Keratinocyte (primary cell): ENCODE measurements at regions not wholly inside any gene's neighbourhood (a gene's known extent, or its start where the extent isn't known, plus 50 kb on each side); places are given as distances from the start of the nearest gene placed in this dataset.

Experiments used
- DNase-seq: peaks from one replicate; pipeline ENCODE4 v3.0.0-alpha.2; 2011; ENCODE audit warnings: low read depth, missing footprints, low spot score
- FAIRE-seq: peaks from 2 replicates; lab custom pipeline; 2011; peaks lifted over from hg19 to GRCh38; lab: Jason Lieb, UNC
- H2AFZ ChIP-seq: 2 replicates; pipeline ENCODE4 v1.6.0; 2012; ENCODE audit warnings: low read length, control low read depth, inconsistent platforms; ENCODE audit not compliant: control insufficient read depth
- H3K27ac ChIP-seq: 2 replicates; pipeline ENCODE4 v1.5.1; 2011; ENCODE audit warnings: low read length; ENCODE audit not compliant: control insufficient read depth, insufficient read depth
- H3K27me3 ChIP-seq: 3 replicates; pipeline ENCODE4 v1.6.0; 2011; ENCODE audit warnings: low read length; ENCODE audit not compliant: control insufficient read depth, insufficient read depth; ENCODE audit errors: extremely low read depth
- H3K36me3 ChIP-seq, 2 experiments: 2 replicates in 1 of 2; 3 replicates in 1 of 2; pipeline ENCODE4 v1.5.1; 2011; ENCODE audit warnings: low read length in 2 of 2, mild to moderate bottlenecking in 1 of 2; ENCODE audit not compliant: control insufficient read depth in 2 of 2, insufficient read depth in 2 of 2; ENCODE audit errors: extremely low read depth in 1 of 2
- H3K4me1 ChIP-seq: 3 replicates; pipeline ENCODE4 v1.5.1; 2011; ENCODE audit warnings: low read length; ENCODE audit not compliant: control insufficient read depth, insufficient read depth; ENCODE audit errors: extremely low read depth
- H3K4me2 ChIP-seq: 3 replicates; pipeline ENCODE4 v1.6.0; 2011; ENCODE audit warnings: low read depth, low read length; ENCODE audit not compliant: control insufficient read depth, insufficient read depth; ENCODE audit errors: extremely low read depth
- H3K4me3 ChIP-seq, 3 experiments: fragments of 200-600 bp in 1 of 3; sonication (generic) in 1 of 3; 2 replicates in 2 of 3; 3 replicates in 1 of 3; pipeline ENCODE4 v1.5.1; 2011 to 2016; ENCODE audit warnings: low read length in 3 of 3, mild to moderate bottlenecking in 3 of 3, control low read depth in 2 of 3, inconsistent platforms in 1 of 3, low read depth in 1 of 3, mixed read lengths in 1 of 3, mixed run types in 1 of 3, moderate library complexity in 1 of 3; ENCODE audit not compliant: control insufficient read depth in 2 of 3, insufficient read depth in 2 of 3; ENCODE audit errors: extremely low read depth in 1 of 3
- H3K79me2 ChIP-seq: 2 replicates; pipeline ENCODE4 v1.6.0; 2012; ENCODE audit warnings: low read length; ENCODE audit not compliant: control insufficient read depth, insufficient read depth
- H3K9ac ChIP-seq: 3 replicates; pipeline ENCODE4 v1.6.0; 2011; ENCODE audit warnings: low read length; ENCODE audit not compliant: control insufficient read depth, insufficient read depth; ENCODE audit errors: extremely low read depth
- H3K9me1 ChIP-seq: 3 replicates; pipeline ENCODE4 v1.6.0; 2011; ENCODE audit warnings: low read length; ENCODE audit not compliant: control insufficient read depth, insufficient read depth; ENCODE audit errors: extremely low read depth
- H3K9me3 ChIP-seq: 2 replicates; pipeline ENCODE4 v1.5.1; 2012; ENCODE audit warnings: low read depth, low read length; ENCODE audit not compliant: control insufficient read depth
- H4K20me1 ChIP-seq: 3 replicates; pipeline ENCODE4 v1.6.0; 2011; ENCODE audit warnings: low read length; ENCODE audit not compliant: control insufficient read depth, insufficient read depth; ENCODE audit errors: extremely low read depth
- CTCF ChIP-seq, 3 experiments: IDR thresholded peaks in 1 of 3; conservative IDR thresholded peaks in 1 of 3; optimal IDR thresholded peaks in 1 of 3; 2 replicates in 2 of 3; 3 replicates in 1 of 3; pipeline versions ENCODE3 to v1.5.1; 2011; ENCODE audit warnings: low read length in 3 of 3, mild to moderate bottlenecking in 3 of 3, moderate library complexity in 2 of 3, control low read depth in 1 of 3, inconsistent platforms in 1 of 3; ENCODE audit not compliant: insufficient read depth in 2 of 3; ENCODE audit errors: extremely low read depth in 1 of 3
- EZH2 ChIP-seq: IDR thresholded peaks from one replicate; pipeline ENCODE4 v1.6.1; 2012; ENCODE audit warnings: inconsistent platforms, mild to moderate bottlenecking, low read length, moderate library complexity
- dilution Hi-C: fragments of 300-500 bp; cut with MboI; formaldehyde crosslinking; loops from one replicate; pipeline ENCODE4 v1.7.0; 2020; ENCODE audit warnings: low sequenced_read_pairs; ENCODE audit not compliant: extremely low pct_ligation_motif_present

- dilution Hi-C loops = no loop called here
- no peak overlapping the region for H2AFZ ChIP-seq
- no peak for FAIRE-seq
- no peaks in the 10 kb centered on the region for H3K36me3 ChIP-seq
- DNase-seq = no peak
- no peak overlapping the region for H3K27ac ChIP-seq
- H3K4me3 ChIP-seq = no peak overlapping the region
- no peaks in the 10 kb centered on the region for H3K27me3 ChIP-seq
- H3K9me1 ChIP-seq = no peaks in the 10 kb centered on the region
- TF ChIP-seq EZH2 = no peak
- no peak for TF ChIP-seq CTCF (optimal IDR thresholded peaks at IDR 0.05 in 1 of 3, IDR thresholded peaks at IDR 0.05 in 1 of 3, conservative IDR thresholded peaks at IDR 0.05 in 1 of 3; ENCODE audit: extremely low read depth in 1 of 3, insufficient read depth in 2 of 3, low read length in 3 of 3)
- no peaks in the 10 kb centered on the region for H4K20me1 ChIP-seq
- H3K9me3 ChIP-seq = peaks cover 5% of the 10 kb centered on the region
- H3K4me1 ChIP-seq = no peaks in the 10 kb centered on the region
- H3K9ac ChIP-seq = no peak overlapping the region
- no peak overlapping the region for H3K4me2 ChIP-seq
- H3K79me2 ChIP-seq = no peaks in the 10 kb centered on the region
Measured at GRCh38 chr19:30150626-30151025, 208.6 kb downstream of the URI1 start.

- no peak for TF ChIP-seq CTCF (optimal IDR thresholded peaks at IDR 0.05 in 1 of 3, IDR thresholded peaks at IDR 0.05 in 1 of 3, conservative IDR thresholded peaks at IDR 0.05 in 1 of 3; ENCODE audit: extremely low read depth in 1 of 3, insufficient read depth in 2 of 3, low read length in 3 of 3)
- no peak for TF ChIP-seq EZH2
- no peaks in the 10 kb centered on the region for H3K27me3 ChIP-seq
- no peak for FAIRE-seq
Measured at GRCh38 chr19:30151081-30151480, 209.0 kb downstream of the URI1 start.

More at GRCh38 chr19:30151081-30151480, 209.0 kb downstream of the URI1 start:
- Histone ChIP-seq H4K20me1 (no peaks in the 10 kb centered on the region), H3K9ac (no peak overlapping the region), H3K9me1 (no peaks in the 10 kb centered on the region), H3K9me3 (peaks cover 6% of the 10 kb centered on the region), H3K36me3 (no peaks in the 10 kb centered on the region), H2AFZ (no peak overlapping the region), H3K4me1 (no peaks in the 10 kb centered on the region), H3K27ac (no peak overlapping the region), H3K79me2 (no peaks in the 10 kb centered on the region), H3K4me3 (no peak overlapping the region), H3K4me2 (no peak overlapping the region)
- no peak for DNase-seq
- dilution Hi-C loops = no loop called here
